HFF-Myc (cell line): ENCODE measurements at regions not wholly inside any gene's neighbourhood (a gene's known extent, or its start where the extent isn't known, plus 50 kb on each side); places are given as distances from the start of the nearest gene placed in this dataset.

Experiments
- DNase-seq: peaks from one replicate; pipeline ENCODE4 v3.0.0-alpha.2; 2011; ENCODE audit warnings: low read depth; ENCODE audit errors: extremely low read depth
- H3K4me3 ChIP-seq: replicated peaks from 2 replicates; pipeline ENCODE4 v1.5.1; 2011; ENCODE audit warnings: low read depth, mild to moderate bottlenecking, control low read depth, low read length
- TF ChIP-seq, protein P1 (sequence below): IDR thresholded peaks from 2 replicates; pipeline ENCODE4 v1.5.1; 2012; ENCODE audit warnings: mild to moderate bottlenecking, low read depth, low read length, control low read depth; ENCODE audit errors: missing control alignments

GRCh38 chr3:35502699-35503098 lies 136.6 kb upstream of the ARPP21 start:
- TF ChIP-seq, protein P1, sequence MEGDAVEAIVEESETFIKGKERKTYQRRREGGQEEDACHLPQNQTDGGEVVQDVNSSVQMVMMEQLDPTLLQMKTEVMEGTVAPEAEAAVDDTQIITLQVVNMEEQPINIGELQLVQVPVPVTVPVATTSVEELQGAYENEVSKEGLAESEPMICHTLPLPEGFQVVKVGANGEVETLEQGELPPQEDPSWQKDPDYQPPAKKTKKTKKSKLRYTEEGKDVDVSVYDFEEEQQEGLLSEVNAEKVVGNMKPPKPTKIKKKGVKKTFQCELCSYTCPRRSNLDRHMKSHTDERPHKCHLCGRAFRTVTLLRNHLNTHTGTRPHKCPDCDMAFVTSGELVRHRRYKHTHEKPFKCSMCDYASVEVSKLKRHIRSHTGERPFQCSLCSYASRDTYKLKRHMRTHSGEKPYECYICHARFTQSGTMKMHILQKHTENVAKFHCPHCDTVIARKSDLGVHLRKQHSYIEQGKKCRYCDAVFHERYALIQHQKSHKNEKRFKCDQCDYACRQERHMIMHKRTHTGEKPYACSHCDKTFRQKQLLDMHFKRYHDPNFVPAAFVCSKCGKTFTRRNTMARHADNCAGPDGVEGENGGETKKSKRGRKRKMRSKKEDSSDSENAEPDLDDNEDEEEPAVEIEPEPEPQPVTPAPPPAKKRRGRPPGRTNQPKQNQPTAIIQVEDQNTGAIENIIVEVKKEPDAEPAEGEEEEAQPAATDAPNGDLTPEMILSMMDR: no peak
- DNase-seq: no peak
- H3K4me3 ChIP-seq: no peak overlapping the region

GRCh38 chr3:35505181-35505580 lies 134.1 kb upstream of the ARPP21 start:
- TF ChIP-seq, protein P1: no peak
- no peak for DNase-seq
- no peak overlapping the region for H3K4me3 ChIP-seq

- TF ChIP-seq, protein P1: no peak
- no peak overlapping the region for H3K4me3 ChIP-seq
- DNase-seq: no peak
These were observed 133.6 kb upstream of the ARPP21 start for GRCh38 chr3:35505772-35506171.

- no peak overlapping the region for H3K4me3 ChIP-seq
- TF ChIP-seq, protein P1: no peak
- no peak for DNase-seq
These were observed 119.4 kb upstream of the ARPP21 start for GRCh38 chr3:35519936-35520335.

GRCh38 chr3:35521196-35521595 lies 118.1 kb upstream of the ARPP21 start:
- H3K4me3 ChIP-seq: no peak overlapping the region
- TF ChIP-seq, protein P1: no peak
- no peak for DNase-seq

DNA sequence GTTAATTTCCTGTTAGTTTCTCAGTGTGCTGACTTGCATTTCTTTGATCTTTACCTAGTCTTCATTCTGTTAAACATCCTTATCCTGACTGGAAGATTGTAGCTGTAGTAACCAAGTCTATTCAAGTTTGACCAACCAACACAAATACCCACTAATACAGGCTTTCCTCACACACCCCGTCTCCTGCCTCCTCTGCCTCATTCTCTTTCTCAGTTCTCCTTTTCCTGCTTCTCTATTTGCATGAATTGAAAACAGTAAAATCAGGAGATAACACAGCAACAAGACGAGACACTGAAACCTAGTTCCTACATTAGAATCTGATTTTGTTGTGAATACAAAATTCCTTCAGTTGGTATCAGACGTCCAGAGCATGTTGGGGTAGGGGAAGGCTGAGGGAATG lies 116.9 kb upstream of the ARPP21 start:
- DNase-seq: no peak
- TF ChIP-seq, protein P1: no peak

GRCh38 chr3:35523074-35523473 lies 116.3 kb upstream of the ARPP21 start:
- no peak for DNase-seq
- no peak overlapping the region for H3K4me3 ChIP-seq
- TF ChIP-seq, protein P1: no peak

More for the DNA sequence above, 116.9 kb upstream of the ARPP21 start:
- no peak overlapping the region for H3K4me3 ChIP-seq
